SK-N-SH (cell line): ENCODE measurements at regions not wholly inside any gene's neighbourhood (a gene's known extent, or its start where the extent isn't known, plus 50 kb on each side); places are given as distances from the start of the nearest gene placed in this dataset.

ENCODE experiments used
- ELF1 ChIP-seq: IDR thresholded peaks from 2 replicates; pipeline ENCODE4 v1.4.0; 2012
- EP300 ChIP-seq, 2 experiments: IDR thresholded peaks; 2 replicates each; pipeline versions ENCODE4 v1.4.0 to v1.6.1; 2012; ENCODE audit warnings: borderline replicate concordance in 1 of 2, low read depth in 1 of 2, low read length in 1 of 2
- IRF3 ChIP-seq: fragments of 150-350 bp; IDR thresholded peaks from 2 replicates; pipeline ENCODE4 v1.6.1; 2016; ENCODE audit warnings: mild to moderate bottlenecking, low read depth, low read length
- POLR2AphosphoS5 ChIP-seq: IDR thresholded peaks from 2 replicates; pipeline ENCODE4 v1.6.1; 2012; ENCODE audit warnings: low read depth, low read length
- RAD21 ChIP-seq: IDR thresholded peaks from 2 replicates; pipeline ENCODE4 v1.6.1; 2012; ENCODE audit warnings: mild to moderate bottlenecking, low read length
- RXRA ChIP-seq: IDR thresholded peaks from 2 replicates; pipeline ENCODE4 v1.4.0; 2012; ENCODE audit warnings: low read depth, mild to moderate bottlenecking, borderline replicate concordance
- SMC3 ChIP-seq: IDR thresholded peaks from 2 replicates; pipeline ENCODE4 v1.6.1; 2012; ENCODE audit warnings: low read depth, low read length, improper control_type of control experiment
- TEAD4 ChIP-seq: IDR thresholded peaks from 2 replicates; pipeline ENCODE4 v1.4.0; 2012; ENCODE audit warnings: mild to moderate bottlenecking, borderline replicate concordance; ENCODE audit not compliant: insufficient read depth
- YY1 ChIP-seq: IDR thresholded peaks from 2 replicates; pipeline ENCODE4 v1.4.0; 2012; ENCODE audit warnings: low read depth, mild to moderate bottlenecking
- TF ChIP-seq, protein P1 (sequence below): fragments of 200-600 bp; sonication (generic); IDR thresholded peaks from 2 replicates; pipeline ENCODE4 v1.6.1; 2017; ENCODE audit warnings: antibody characterized with exemption, mild to moderate bottlenecking, moderate library complexity
- TF ChIP-seq, protein P2 (sequence below): IDR thresholded peaks from 2 replicates; pipeline ENCODE4 v1.6.1; 2012; ENCODE audit warnings: mild to moderate bottlenecking, low read depth, low read length, moderate library complexity

DNA sequence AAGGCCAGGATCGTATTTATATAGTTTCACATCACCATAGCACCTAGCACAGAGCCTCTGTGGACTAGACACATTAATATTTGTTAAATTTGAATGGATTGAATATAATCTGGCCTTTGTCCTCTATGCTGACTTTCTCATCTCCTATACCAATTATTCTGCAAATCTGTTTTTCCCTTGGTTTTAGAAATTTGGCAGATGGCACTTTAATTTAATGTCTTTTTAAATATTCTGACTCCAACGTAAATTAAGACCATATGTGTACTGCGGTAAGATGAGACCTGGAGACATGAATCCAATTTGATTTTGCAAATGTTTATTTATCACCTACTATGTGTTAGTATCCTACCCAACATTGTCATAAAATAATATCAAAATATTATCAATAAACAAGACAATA lies 1281.9 kb upstream of the PIK3C3 start:
- TF ChIP-seq, protein P1, sequence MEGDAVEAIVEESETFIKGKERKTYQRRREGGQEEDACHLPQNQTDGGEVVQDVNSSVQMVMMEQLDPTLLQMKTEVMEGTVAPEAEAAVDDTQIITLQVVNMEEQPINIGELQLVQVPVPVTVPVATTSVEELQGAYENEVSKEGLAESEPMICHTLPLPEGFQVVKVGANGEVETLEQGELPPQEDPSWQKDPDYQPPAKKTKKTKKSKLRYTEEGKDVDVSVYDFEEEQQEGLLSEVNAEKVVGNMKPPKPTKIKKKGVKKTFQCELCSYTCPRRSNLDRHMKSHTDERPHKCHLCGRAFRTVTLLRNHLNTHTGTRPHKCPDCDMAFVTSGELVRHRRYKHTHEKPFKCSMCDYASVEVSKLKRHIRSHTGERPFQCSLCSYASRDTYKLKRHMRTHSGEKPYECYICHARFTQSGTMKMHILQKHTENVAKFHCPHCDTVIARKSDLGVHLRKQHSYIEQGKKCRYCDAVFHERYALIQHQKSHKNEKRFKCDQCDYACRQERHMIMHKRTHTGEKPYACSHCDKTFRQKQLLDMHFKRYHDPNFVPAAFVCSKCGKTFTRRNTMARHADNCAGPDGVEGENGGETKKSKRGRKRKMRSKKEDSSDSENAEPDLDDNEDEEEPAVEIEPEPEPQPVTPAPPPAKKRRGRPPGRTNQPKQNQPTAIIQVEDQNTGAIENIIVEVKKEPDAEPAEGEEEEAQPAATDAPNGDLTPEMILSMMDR: no peak
- TF ChIP-seq, protein P2, sequence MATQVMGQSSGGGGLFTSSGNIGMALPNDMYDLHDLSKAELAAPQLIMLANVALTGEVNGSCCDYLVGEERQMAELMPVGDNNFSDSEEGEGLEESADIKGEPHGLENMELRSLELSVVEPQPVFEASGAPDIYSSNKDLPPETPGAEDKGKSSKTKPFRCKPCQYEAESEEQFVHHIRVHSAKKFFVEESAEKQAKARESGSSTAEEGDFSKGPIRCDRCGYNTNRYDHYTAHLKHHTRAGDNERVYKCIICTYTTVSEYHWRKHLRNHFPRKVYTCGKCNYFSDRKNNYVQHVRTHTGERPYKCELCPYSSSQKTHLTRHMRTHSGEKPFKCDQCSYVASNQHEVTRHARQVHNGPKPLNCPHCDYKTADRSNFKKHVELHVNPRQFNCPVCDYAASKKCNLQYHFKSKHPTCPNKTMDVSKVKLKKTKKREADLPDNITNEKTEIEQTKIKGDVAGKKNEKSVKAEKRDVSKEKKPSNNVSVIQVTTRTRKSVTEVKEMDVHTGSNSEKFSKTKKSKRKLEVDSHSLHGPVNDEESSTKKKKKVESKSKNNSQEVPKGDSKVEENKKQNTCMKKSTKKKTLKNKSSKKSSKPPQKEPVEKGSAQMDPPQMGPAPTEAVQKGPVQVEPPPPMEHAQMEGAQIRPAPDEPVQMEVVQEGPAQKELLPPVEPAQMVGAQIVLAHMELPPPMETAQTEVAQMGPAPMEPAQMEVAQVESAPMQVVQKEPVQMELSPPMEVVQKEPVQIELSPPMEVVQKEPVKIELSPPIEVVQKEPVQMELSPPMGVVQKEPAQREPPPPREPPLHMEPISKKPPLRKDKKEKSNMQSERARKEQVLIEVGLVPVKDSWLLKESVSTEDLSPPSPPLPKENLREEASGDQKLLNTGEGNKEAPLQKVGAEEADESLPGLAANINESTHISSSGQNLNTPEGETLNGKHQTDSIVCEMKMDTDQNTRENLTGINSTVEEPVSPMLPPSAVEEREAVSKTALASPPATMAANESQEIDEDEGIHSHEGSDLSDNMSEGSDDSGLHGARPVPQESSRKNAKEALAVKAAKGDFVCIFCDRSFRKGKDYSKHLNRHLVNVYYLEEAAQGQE: no peak
- TF ChIP-seq SMC3 (no peak), RAD21 (no peak), EP300 (IDR thresholded peaks at IDR 0.05; ENCODE audit: borderline replicate concordance in 1 of 2, low read depth in 1 of 2, low read length in 1 of 2) (peak in 1 of 2 experiments; percentile 56; a peak in 2 of 4 replicates), IRF3 (no peak), TEAD4 (no peak), YY1 (no peak), POLR2AphosphoS5 (no peak), ELF1 (no peak), RXRA (no peak)
